ENCODE measurements at regions not wholly inside any gene's neighbourhood (a gene's known extent, or its start where the extent isn't known, plus 50 kb on each side); places are given as distances from the start of the nearest gene placed in this dataset.
"Not testable (repeated sequence)": the region's sequence is repeated elsewhere in the genome, so short reads cannot be mapped to it uniquely, and the experiment has no call there.

- not testable (repeated sequence) for TF ChIP-seq CTCF, EZH2 (IDR thresholded peaks at IDR 0.05)
Measured at GRCh38 chr16:17005963-17006362, 464.8 kb downstream of the XYLT1 start.

Measured in neural progenitor cell (in vitro differentiated cells).